Mesodermal cell (in vitro differentiated cells): ENCODE measurements at regions not wholly inside any gene's neighbourhood (a gene's known extent, or its start where the extent isn't known, plus 50 kb on each side); places are given as distances from the start of the nearest gene placed in this dataset.
"Not testable (repeated sequence)": the region's sequence is repeated elsewhere in the genome, so short reads cannot be mapped to it uniquely, and the experiment has no call there.

Experiments
- H3K27ac ChIP-seq: 2 replicates; pipeline ENCODE4 v1.7.0; 2013; ENCODE audit warnings: mild to moderate bottlenecking, low read depth, low read length, moderate library complexity; ENCODE audit not compliant: severe bottlenecking
- H3K36me3 ChIP-seq: 2 replicates; pipeline ENCODE4 v1.7.1; 2013; ENCODE audit warnings: mild to moderate bottlenecking, low read length, moderate library complexity; ENCODE audit not compliant: control insufficient read depth, insufficient read depth
- H3K4me1 ChIP-seq: one replicate; pipeline ENCODE4 v1.7.1; 2013; ENCODE audit warnings: mild to moderate bottlenecking, low read length; ENCODE audit not compliant: insufficient read depth, control insufficient read depth, poor library complexity, severe bottlenecking
- H3K4me3 ChIP-seq: 2 replicates; pipeline ENCODE4 v1.7.0; 2013; ENCODE audit warnings: low read length, control low read depth, mild to moderate bottlenecking; ENCODE audit not compliant: insufficient read depth, poor library complexity, severe bottlenecking; ENCODE audit errors: extremely low read depth
- H3K9me3 ChIP-seq: 2 replicates; pipeline ENCODE4 v1.7.1; 2013; ENCODE audit warnings: mild to moderate bottlenecking, low read length, moderate library complexity; ENCODE audit not compliant: control insufficient read depth
- WGBS, 2 experiments: methylation state at CpG; one replicate each; pipeline ENCODE4 v1.1.5; 2013; ENCODE audit warnings: missing lambda C conversion rate in 2 of 2; ENCODE audit not compliant: insufficient coverage in 2 of 2; 5-methylcytosine and 5-hydroxymethylcytosine counted together

DNA sequence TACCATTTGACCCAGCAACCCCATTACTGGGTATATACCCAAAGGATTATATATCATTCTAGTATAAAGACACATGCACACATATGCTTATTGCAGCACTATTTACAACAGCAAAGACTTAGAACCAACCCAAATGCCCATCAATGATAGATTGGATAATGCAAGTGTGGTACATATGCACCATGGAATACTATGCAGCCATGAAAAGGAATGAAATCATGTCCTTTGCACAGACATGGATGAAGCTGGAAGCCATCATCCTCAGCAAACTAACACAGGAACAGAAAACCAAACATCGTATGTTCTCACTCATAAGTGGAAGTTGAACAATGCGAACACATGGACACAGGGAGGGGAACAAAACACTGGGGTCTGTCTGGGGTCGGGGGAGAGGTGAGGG lies 50.6 kb upstream of the GPR39 start:
- H3K36me3 ChIP-seq, H3K4me1 ChIP-seq, H3K4me3 ChIP-seq, H3K27ac ChIP-seq, H3K9me3 ChIP-seq: not testable (repeated sequence)
- 63 to 67% methylated on average over 1 of the region's 3 CpGs for WGBS, 2 experiments

DNA sequence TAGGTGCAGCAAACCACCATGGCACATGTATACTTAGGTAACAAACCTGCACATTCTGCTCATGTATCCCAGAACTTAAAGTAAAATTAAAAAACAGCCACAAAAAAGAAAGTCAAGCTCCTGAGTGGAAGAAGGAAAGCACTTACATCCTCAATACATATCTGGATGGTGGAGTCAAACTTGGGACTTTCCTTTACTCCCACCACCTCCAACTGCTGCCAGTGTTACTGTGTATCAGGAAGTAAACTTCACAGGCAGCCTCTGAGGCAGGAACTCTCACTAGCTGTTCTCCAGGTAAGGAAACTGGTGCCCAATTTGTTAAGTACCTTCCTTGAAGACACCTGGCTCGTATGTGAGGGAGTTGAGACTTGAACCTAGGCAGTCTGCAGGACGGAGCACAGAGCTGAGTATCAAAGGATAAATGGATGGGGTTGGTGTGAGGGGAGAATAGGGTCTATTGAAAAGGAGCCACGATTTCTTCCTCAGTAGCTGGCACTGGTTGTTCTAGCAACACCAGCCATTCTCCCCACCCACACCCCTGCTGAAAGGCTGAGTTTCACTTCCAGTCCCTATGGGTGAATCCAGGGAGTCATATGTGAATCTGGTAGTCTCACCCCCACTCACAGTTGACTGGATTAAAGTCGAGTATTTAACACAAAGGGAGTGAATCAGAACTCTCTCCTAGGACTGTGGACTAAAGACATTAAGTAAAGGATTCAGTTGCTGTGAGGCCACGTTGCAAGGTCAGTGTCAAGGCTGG lies 50.0 kb upstream of the GPR39 start:
- WGBS, 2 experiments = 86 to 100% methylated on average over 1 of the region's 5 CpGs

More for the DNA sequence above, 50.0 kb upstream of the GPR39 start:
- Histone ChIP-seq H3K4me3 (no peak overlapping the region), H3K27ac (no peak overlapping the region), H3K4me1 (no peaks in the 10 kb centered on the region), H3K9me3 (no peaks in the 10 kb centered on the region), H3K36me3 (no peaks in the 10 kb centered on the region)
